SK-N-MC (cell line): ENCODE measurements at regions not wholly inside any gene's neighbourhood (a gene's known extent, or its start where the extent isn't known, plus 50 kb on each side); places are given as distances from the start of the nearest gene placed in this dataset.
"Not testable (repeated sequence)": the region's sequence is repeated elsewhere in the genome, so short reads cannot be mapped to it uniquely, and the experiment has no call there.

Experiments
- FOXP2 ChIP-seq: optimal IDR thresholded peaks from 2 replicates; pipeline ENCODE3; 2011; ENCODE audit warnings: mild to moderate bottlenecking, moderate library complexity; ENCODE audit not compliant: insufficient read depth; ENCODE audit errors: extremely low read length, control extremely low read depth
- POLR2AphosphoS5 ChIP-seq: IDR thresholded peaks from 2 replicates; pipeline ENCODE4 v1.6.1; 2012; ENCODE audit warnings: mild to moderate bottlenecking, low read depth, low read length, borderline replicate concordance

- TF ChIP-seq FOXP2, POLR2AphosphoS5: not testable (repeated sequence)
These were observed 852.4 kb upstream of the DEFB115 start for GRCh38 chr20:30405061-30405460.
